GM12878 (cell line): ENCODE measurements at regions not wholly inside any gene's neighbourhood (a gene's known extent, or its start where the extent isn't known, plus 50 kb on each side); places are given as distances from the start of the nearest gene placed in this dataset.

ENCODE experiments used
- ATAC-seq: fragments of 200-7000 bp; cut with Tn5 transposase; 3 replicates; pipeline ENCODE4 v1.9.1; 2020; ENCODE audit warnings: mild to moderate bottlenecking, moderate library complexity
- BruUV-seq: library from RNA; stranded (reverse); fragments of 400-500 nt; replicated peaks from 2 replicates; lab custom pipeline; 2021; lab: Mats Ljungman, UMichigan
- CTCF ChIA-PET: fragments of 300-600 bp; sonication (Branson Sonifier 250); formaldehyde crosslinking; extraction: SDS; loops from one replicate; lab custom pipeline; 2021; ENCODE audit warnings: inconsistent platforms; lab: Yijun Ruan, JAX
- POLR2A ChIA-PET: fragments of 350-600 bp; formaldehyde crosslinking; extraction: SDS; loops from one replicate; lab custom pipeline; 2021; ENCODE audit warnings: inconsistent platforms; lab: Charles Lee
- RAD21 ChIA-PET: fragments of 300-600 bp; sonication (Branson Sonifier 250); formaldehyde crosslinking; loops from one replicate; lab custom pipeline; 2023; ENCODE audit warnings: antibody characterized with exemption; ENCODE audit not compliant: unreplicated experiment; lab: Charles Lee
- SMC1A ChIA-PET: fragments of 300-600 bp; sonication (Branson Sonifier 250); formaldehyde crosslinking; loops from one replicate; lab custom pipeline; 2023; ENCODE audit not compliant: unreplicated experiment, uncharacterized antibody; lab: Charles Lee
- DNase-seq: peaks from one replicate; pipeline ENCODE4 v3.0.0-alpha.2; 2011; ENCODE audit warnings: low read depth, low spot score
- FAIRE-seq: peaks from 3 replicates; lab custom pipeline; 2011; peaks lifted over from hg19 to GRCh38; lab: Jason Lieb, UNC
- H2AFZ ChIP-seq: 2 replicates; pipeline ENCODE4 v1.6.0; 2011; ENCODE audit warnings: low read depth, low read length, control low read depth; ENCODE audit not compliant: control insufficient read depth
- H3K27ac ChIP-seq: 2 replicates; pipeline ENCODE4 v1.5.1; 2011; ENCODE audit warnings: control low read depth; ENCODE audit not compliant: control insufficient read depth, insufficient read depth
- H3K27me3 ChIP-seq, 2 experiments: replicated peaks in 1 of 2; 2 replicates each; pipeline versions ENCODE4 v1.6.0 to v1.6.1; 2011; ENCODE audit warnings: low read length in 1 of 2; ENCODE audit not compliant: control insufficient read depth in 2 of 2, insufficient read depth in 2 of 2
- H3K36me3 ChIP-seq, 2 experiments: 2 replicates each; pipeline ENCODE4 v1.5.1; 2011; ENCODE audit warnings: low read length in 1 of 2; ENCODE audit not compliant: control insufficient read depth in 2 of 2, insufficient read depth in 2 of 2
- H3K4me1 ChIP-seq: 2 replicates; pipeline ENCODE4 v1.6.1; 2011; ENCODE audit warnings: mild to moderate bottlenecking, low read length, moderate library complexity, mixed read lengths; ENCODE audit not compliant: control insufficient read depth, insufficient read depth
- H3K4me2 ChIP-seq: 2 replicates; pipeline ENCODE4 v1.6.0; 2011; ENCODE audit warnings: control low read depth; ENCODE audit not compliant: control insufficient read depth, insufficient read depth
- H3K4me3 ChIP-seq: fragments of 200-600 bp; sonication (generic); 2 replicates; pipeline ENCODE4 v1.5.1; 2016
- H3K79me2 ChIP-seq: 2 replicates; pipeline ENCODE4 v1.6.0; 2011; ENCODE audit warnings: low read length; ENCODE audit not compliant: control insufficient read depth, insufficient read depth
- H3K9ac ChIP-seq: 2 replicates; pipeline ENCODE4 v1.8.0; 2011; ENCODE audit warnings: low read length, control low read depth, mixed read lengths; ENCODE audit not compliant: control insufficient read depth, insufficient read depth
- H3K9me3 ChIP-seq: replicated peaks from 3 replicates; pipeline ENCODE4 v1.5.1; 2011; ENCODE audit warnings: mild to moderate bottlenecking, low read length; ENCODE audit not compliant: control insufficient read depth, insufficient read depth
- H4K20me1 ChIP-seq: 2 replicates; pipeline ENCODE4 v1.6.0; 2011; ENCODE audit not compliant: control insufficient read depth, insufficient read depth
- CHD4 ChIP-seq: fragments of 200-600 bp; sonication (generic); IDR thresholded peaks from 2 replicates; pipeline ENCODE4 v1.6.1; 2016; ENCODE audit warnings: mild to moderate bottlenecking
- TAF1 ChIP-seq: IDR thresholded peaks from 2 replicates; pipeline ENCODE4 v1.6.1; 2011; ENCODE audit warnings: mild to moderate bottlenecking, low read depth, low read length, borderline replicate concordance
- ZNF592 ChIP-seq: fragments of 450-650 bp; IDR thresholded peaks from 2 replicates; pipeline ENCODE4 v1.6.1; 2017; ENCODE audit warnings: mild to moderate bottlenecking, moderate library complexity
- WGBS: methylation state at CpG from one replicate; pipeline ENCODE4 v1.1.6; 2016; ENCODE audit warnings: low lambda C conversion rate; ENCODE audit not compliant: insufficient replicate concordance, insufficient coverage; ENCODE audit errors: missing lambda C conversion rate; 5-methylcytosine and 5-hydroxymethylcytosine counted together
- in situ Hi-C: fragments of 300-500 bp; cut with MboI; formaldehyde crosslinking; loops from 9 replicates; pipeline ENCODE4 v1.14.3; 2018; ENCODE audit warnings: mixed read lengths
- intact Hi-C: fragments of 100-400 bp; cut with micrococcal nuclease; formaldehyde crosslinking; loops from one replicate; pipeline ENCODE4 v1.14.2; 2022; ENCODE audit not compliant: unreplicated experiment

DNA sequence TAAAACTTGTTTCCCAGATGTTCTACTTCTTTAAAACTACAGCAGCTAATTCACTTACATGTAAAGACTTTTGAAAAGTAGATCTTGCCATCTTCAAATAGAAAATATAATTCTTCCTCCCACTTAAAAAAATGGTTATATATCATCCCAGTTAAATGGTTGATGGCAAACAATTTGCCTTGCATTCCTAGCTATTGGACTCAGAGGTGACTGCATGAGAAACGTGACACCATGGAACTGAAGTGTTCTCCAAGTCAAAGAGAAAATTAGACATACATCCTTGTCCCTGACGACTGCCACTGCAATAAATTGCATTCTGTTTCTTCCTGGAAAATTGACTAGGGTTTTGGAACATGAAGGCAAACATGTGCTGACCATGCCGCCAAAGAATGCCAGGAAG lies 95.0 kb upstream of the POM121L12 start:
- H3K4me1 ChIP-seq = no peaks in the 10 kb centered on the region
- no peak for TF ChIP-seq CHD4
- TF ChIP-seq ZNF592 = no peak
- TF ChIP-seq TAF1 = no peak
- TF ChIP-seq, all 136 proteins: peak for 0
- ChIA-PET RAD21 (no interaction called here), POLR2A (no interaction called here), SMC1A (no interaction called here), CTCF (no interaction called here)
- Histone ChIP-seq H2AFZ (no peak overlapping the region), H3K27ac (no peak overlapping the region), H3K79me2 (no peaks in the 10 kb centered on the region), H3K27me3 (no peaks in the 10 kb centered on the region), H3K4me2 (no peak overlapping the region), H3K9me3 (no peaks in the 10 kb centered on the region), H3K36me3 (no peaks in the 10 kb centered on the region), H4K20me1 (no peaks in the 10 kb centered on the region), H3K4me3 (no peak overlapping the region), H3K9ac (no peak overlapping the region)
- no TSS peak for BruUV-seq
- ATAC-seq = no peak
- intact Hi-C loops (no loop called here), in situ Hi-C loops (no loop called here)
- no peak for DNase-seq
- WGBS = 2% methylated on average over 3 of the region's 3 CpGs
- no peak for FAIRE-seq
